IMR-90 (cell line): ENCODE measurements at regions not wholly inside any gene's neighbourhood (a gene's known extent, or its start where the extent isn't known, plus 50 kb on each side); places are given as distances from the start of the nearest gene placed in this dataset.

Experiments
- ATAC-seq: fragments of 200-7000 bp; cut with Tn5 transposase; 2 replicates; pipeline ENCODE4 v1.9.1; 2020; ENCODE audit warnings: low read depth, mild to moderate bottlenecking, moderate library complexity
- BruUV-seq: library from RNA; stranded (reverse); fragments of 400-500 nt; replicated peaks from 2 replicates; lab custom pipeline; 2021; lab: Mats Ljungman, UMichigan
- CTCF ChIA-PET: fragments of 300-600 bp; formaldehyde crosslinking; extraction: SDS; loops from one replicate; lab custom pipeline; 2021; ENCODE audit warnings: antibody characterized with exemption; lab: Yijun Ruan, JAX
- POLR2A ChIA-PET: fragments of 300-600 bp; sonication (Branson Sonifier 250); formaldehyde crosslinking; loops from one replicate; lab custom pipeline; 2022; ENCODE audit warnings: antibody characterized with exemption; ENCODE audit not compliant: unreplicated experiment; lab: Charles Lee
- DNase-seq: peaks from one replicate; pipeline ENCODE4 v3.0.0; 2013
- H2AFZ ChIP-seq: replicated peaks from 2 replicates; pipeline ENCODE3; 2013; ENCODE audit warnings: low read length, mild to moderate bottlenecking; ENCODE audit not compliant: poor library complexity
- H2AK5ac ChIP-seq: 2 replicates; pipeline ENCODE4 v1.6.1; 2013; ENCODE audit warnings: low read depth, low read length, inconsistent platforms
- H2AK9ac ChIP-seq: replicated peaks from 2 replicates; pipeline ENCODE3; 2013; ENCODE audit warnings: mild to moderate bottlenecking, low read depth, low read length, moderate library complexity; ENCODE audit not compliant: poor library complexity
- H2BK120ac ChIP-seq: 2 replicates; pipeline ENCODE4 v1.6.1; 2013; ENCODE audit warnings: low read depth, low read length, inconsistent platforms
- H2BK15ac ChIP-seq: 3 replicates; pipeline ENCODE4 v1.6.1; 2013; ENCODE audit warnings: low read depth, low read length, inconsistent platforms
- H2BK20ac ChIP-seq: 2 replicates; pipeline ENCODE4 v1.6.1; 2013; ENCODE audit warnings: low read depth, mild to moderate bottlenecking, inconsistent platforms, low read length, moderate library complexity
- H2BK5ac ChIP-seq: 2 replicates; pipeline ENCODE4 v1.6.1; 2013; ENCODE audit warnings: mild to moderate bottlenecking, low read depth, low read length, inconsistent platforms; ENCODE audit not compliant: poor library complexity, severe bottlenecking
- H3K14ac ChIP-seq: replicated peaks from 2 replicates; pipeline ENCODE4 v1.6.1; 2013; ENCODE audit warnings: low read depth, low read length, inconsistent platforms
- H3K18ac ChIP-seq: 2 replicates; pipeline ENCODE4 v1.6.1; 2013; ENCODE audit warnings: low read depth, low read length, control low read depth
- H3K23ac ChIP-seq: 2 replicates; pipeline ENCODE4 v1.6.1; 2013; ENCODE audit warnings: low read depth, low read length, inconsistent platforms
- H3K27ac ChIP-seq: 2 replicates; pipeline ENCODE4 v1.5.1; 2013; ENCODE audit warnings: mild to moderate bottlenecking, control low read depth, low read length; ENCODE audit not compliant: insufficient read depth
- H3K27me3 ChIP-seq: 2 replicates; pipeline ENCODE4 v1.6.1; 2013; ENCODE audit warnings: low read length; ENCODE audit not compliant: control insufficient read depth, insufficient read depth
- H3K36me3 ChIP-seq: 2 replicates; pipeline ENCODE4 v1.6.1; 2013; ENCODE audit warnings: low read length, mixed read lengths; ENCODE audit not compliant: control insufficient read depth, insufficient read depth
- H3K4ac ChIP-seq: 2 replicates; pipeline ENCODE4 v1.6.1; 2013; ENCODE audit warnings: low read depth, low read length, inconsistent platforms
- H3K4me1 ChIP-seq: 2 replicates; pipeline ENCODE4 v1.6.1; 2013; ENCODE audit warnings: low read length, mixed read lengths; ENCODE audit not compliant: control insufficient read depth, insufficient read depth
- H3K4me2 ChIP-seq: 2 replicates; pipeline ENCODE4 v1.6.1; 2013; ENCODE audit warnings: low read depth, mild to moderate bottlenecking, control low read depth, low read length, moderate library complexity
- H3K4me3 ChIP-seq: 2 replicates; pipeline ENCODE4 v1.5.1; 2013; ENCODE audit warnings: low read depth, mild to moderate bottlenecking, control low read depth, low read length, moderate library complexity; ENCODE audit not compliant: insufficient read depth
- H3K56ac ChIP-seq: 2 replicates; pipeline ENCODE4 v1.6.1; 2013; ENCODE audit warnings: low read length, inconsistent platforms; ENCODE audit not compliant: insufficient read depth; ENCODE audit errors: extremely low read depth
- H3K79me1 ChIP-seq, 2 experiments: 2 replicates each; pipeline ENCODE4 v1.6.1; 2013; ENCODE audit warnings: low read length in 2 of 2, inconsistent platforms in 1 of 2, low read depth in 1 of 2
- H3K9ac ChIP-seq: 2 replicates; pipeline ENCODE4 v1.6.1; 2013; ENCODE audit warnings: low read depth, low read length, control low read depth
- H3K9me1 ChIP-seq: 2 replicates; pipeline ENCODE4 v1.6.1; 2013; ENCODE audit warnings: low read length, inconsistent platforms; ENCODE audit not compliant: insufficient read depth
- H3K9me3 ChIP-seq: 2 replicates; pipeline ENCODE4 v1.6.1; 2013; ENCODE audit warnings: low read length; ENCODE audit not compliant: control insufficient read depth, insufficient read depth
- H4K20me1 ChIP-seq: 2 replicates; pipeline ENCODE4 v1.6.1; 2013; ENCODE audit warnings: low read length, inconsistent platforms; ENCODE audit not compliant: insufficient read depth
- H4K5ac ChIP-seq: 2 replicates; pipeline ENCODE4 v1.6.1; 2013; ENCODE audit warnings: mild to moderate bottlenecking, low read depth, low read length, control low read depth
- H4K8ac ChIP-seq, 2 experiments: 2 replicates each; pipeline ENCODE4 v1.6.1; 2013; ENCODE audit warnings: low read depth in 2 of 2, low read length in 2 of 2, control low read depth in 1 of 2, inconsistent platforms in 1 of 2
- H4K91ac ChIP-seq: 2 replicates; pipeline ENCODE4 v1.6.1; 2013; ENCODE audit warnings: low read depth, low read length, inconsistent platforms; ENCODE audit not compliant: insufficient read depth
- BHLHE40 ChIP-seq: fragments of 150-350 bp; IDR thresholded peaks from 2 replicates; pipeline ENCODE4 v1.6.1; 2016; ENCODE audit warnings: mild to moderate bottlenecking, low read depth, low read length
- MAZ ChIP-seq: IDR thresholded peaks from 2 replicates; pipeline ENCODE4 v1.6.1; 2012; ENCODE audit warnings: low read depth, mild to moderate bottlenecking, low read length, improper control_type of control experiment, moderate library complexity, borderline replicate concordance
- POLR2A ChIP-seq: IDR thresholded peaks from 2 replicates; pipeline ENCODE4 v1.6.1; 2012; ENCODE audit warnings: mild to moderate bottlenecking, low read depth, low read length
- RCOR1 ChIP-seq: IDR thresholded peaks from 2 replicates; pipeline ENCODE4 v1.6.1; 2012; ENCODE audit warnings: mild to moderate bottlenecking, low read length, improper control_type of control experiment; ENCODE audit not compliant: insufficient replicate concordance
- RFX5 ChIP-seq: IDR thresholded peaks from 2 replicates; pipeline ENCODE4 v1.8.0; 2012; ENCODE audit warnings: low read depth, mild to moderate bottlenecking, low read length, moderate library complexity
- WGBS, 2 experiments: methylation state at CpG; one replicate each; pipeline versions ENCODE4 v1.1.5 to v1.1.7; 2013; ENCODE audit warnings: missing lambda C conversion rate in 2 of 2; ENCODE audit not compliant: insufficient read length in 1 of 2; ENCODE audit errors: extremely low coverage in 2 of 2; 5-methylcytosine and 5-hydroxymethylcytosine counted together
- dilution Hi-C: fragments of 300-500 bp; cut with HindIII; formaldehyde crosslinking; loops from one replicate; pipeline ENCODE4 v1.14.3; 2018; ENCODE audit warnings: low sequenced_read_pairs; ENCODE audit not compliant: unreplicated experiment
- in situ Hi-C: fragments of 300-500 bp; cut with MboI; formaldehyde crosslinking; loops from 3 replicates; pipeline ENCODE4 v1.14.3; 2019; ENCODE audit warnings: low sequenced_read_pairs, inconsistent platforms, mixed read lengths
- intact Hi-C: fragments of 100-400 bp; cut with micrococcal nuclease; formaldehyde crosslinking; loops from 2 replicates; pipeline ENCODE4 v1.10.0; 2022
- TF ChIP-seq, protein P1 (sequence below): fragments of 150-350 bp; IDR thresholded peaks from 2 replicates; pipeline ENCODE4 v1.6.1; 2016; ENCODE audit warnings: low read depth, mild to moderate bottlenecking, low read length, moderate library complexity, borderline replicate concordance

DNA sequence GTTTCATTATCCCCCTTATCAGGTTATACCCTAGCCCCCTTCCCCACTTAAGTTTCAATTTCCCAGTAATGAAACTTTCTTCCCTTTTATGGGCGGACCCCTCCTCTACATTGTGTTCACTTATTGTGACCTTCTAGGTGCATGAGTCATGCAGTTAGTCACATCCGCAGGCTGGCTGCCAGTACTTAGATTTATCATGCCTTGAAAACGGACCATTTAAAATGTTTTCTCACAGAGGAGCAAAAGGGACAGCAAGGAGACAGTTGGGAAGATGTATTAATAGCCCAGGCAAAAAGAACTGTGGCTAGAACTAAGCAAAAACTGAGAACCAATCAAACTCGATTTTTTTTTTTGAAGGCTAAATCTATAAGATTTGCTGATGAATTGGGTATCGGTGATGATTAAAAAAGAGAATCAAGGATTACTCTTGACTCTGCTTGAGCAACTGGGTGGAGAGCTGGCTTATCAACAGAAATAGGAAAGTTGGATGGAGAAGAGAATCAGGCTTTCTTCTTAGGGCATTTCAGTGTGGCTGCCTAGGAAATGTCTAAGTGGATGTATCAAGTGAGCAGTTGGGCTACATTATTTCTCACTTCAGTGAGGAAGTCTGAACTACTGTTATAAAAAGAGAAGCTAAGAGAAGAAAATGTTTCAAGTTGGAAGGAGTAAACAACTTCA, 615.0 kb downstream of the HINT1 start:
- Histone ChIP-seq H3K27ac (no peak overlapping the region), H2AFZ (no peak overlapping the region), H2BK15ac (no peak overlapping the region), H3K36me3 (no peaks in the 10 kb centered on the region), H4K91ac (no peak overlapping the region), H2BK5ac (no peak overlapping the region), H2BK120ac (no peak overlapping the region), H4K8ac (no peak overlapping the region), H3K18ac (no peak overlapping the region), H3K56ac (no peak overlapping the region), H3K4me3 (no peak overlapping the region), H2BK20ac (no peak overlapping the region), H3K9me1 (no peaks in the 10 kb centered on the region), H3K23ac (no peak overlapping the region), H3K14ac (no peak overlapping the region), H3K79me1 (no peaks in the 10 kb centered on the region), H3K9ac (no peak overlapping the region), H3K27me3 (no peaks in the 10 kb centered on the region), H3K4ac (no peak overlapping the region), H3K4me2 (no peak overlapping the region), H3K4me1 (no peaks in the 10 kb centered on the region), H2AK5ac (no peak overlapping the region), H4K5ac (no peak overlapping the region), H3K9me3 (peaks cover 7% of the 10 kb centered on the region), H4K20me1 (no peaks in the 10 kb centered on the region), H2AK9ac (no peak overlapping the region)
- intact Hi-C loops (no loop called here), in situ Hi-C loops (no loop called here), dilution Hi-C loops (no loop called here)
- POLR2A ChIA-PET = no interaction called here
- no TSS peak for BruUV-seq
- TF ChIP-seq, protein P1, sequence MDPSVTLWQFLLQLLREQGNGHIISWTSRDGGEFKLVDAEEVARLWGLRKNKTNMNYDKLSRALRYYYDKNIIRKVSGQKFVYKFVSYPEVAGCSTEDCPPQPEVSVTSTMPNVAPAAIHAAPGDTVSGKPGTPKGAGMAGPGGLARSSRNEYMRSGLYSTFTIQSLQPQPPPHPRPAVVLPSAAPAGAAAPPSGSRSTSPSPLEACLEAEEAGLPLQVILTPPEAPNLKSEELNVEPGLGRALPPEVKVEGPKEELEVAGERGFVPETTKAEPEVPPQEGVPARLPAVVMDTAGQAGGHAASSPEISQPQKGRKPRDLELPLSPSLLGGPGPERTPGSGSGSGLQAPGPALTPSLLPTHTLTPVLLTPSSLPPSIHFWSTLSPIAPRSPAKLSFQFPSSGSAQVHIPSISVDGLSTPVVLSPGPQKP = no peak
- TF ChIP-seq RCOR1 (no peak), RFX5 (no peak), POLR2A (no peak), BHLHE40 (no peak), MAZ (no peak)
- DNase-seq (no peak), ATAC-seq (no peak)
- 83% methylated on average over 1 of the region's 5 CpGs; no CpG with 5 or more reads in 1 of the 2 experiments for WGBS, 2 experiments
- CTCF ChIA-PET = no interaction called here
